ENCODE measurements at regions not wholly inside any gene's neighbourhood (a gene's known extent, or its start where the extent isn't known, plus 50 kb on each side); places are given as distances from the start of the nearest gene placed in this dataset.

GRCh38 chr2:145138626-145139025 is 618.7 kb upstream of the ZEB2 start:
- no peak overlapping the region for H3K4me3 ChIP-seq (ENCODE audit: low read depth, low read length)
- TF ChIP-seq CTCF (IDR thresholded peaks at IDR 0.05; ENCODE audit: insufficient read depth, low read depth, low read length): no peak
- DNase-seq (ENCODE audit: low read depth): no peak

- TF ChIP-seq CTCF (IDR thresholded peaks at IDR 0.05; ENCODE audit: insufficient read depth, low read depth, low read length): no peak
- H3K4me3 ChIP-seq (ENCODE audit: low read depth, low read length): no peak overlapping the region
- DNase-seq (ENCODE audit: low read depth): no peak
Measured at GRCh38 chr2:145137901-145138300, 618.0 kb upstream of the ZEB2 start.

GRCh38 chr2:145137211-145137610 is 617.3 kb upstream of the ZEB2 start:
- H3K4me3 ChIP-seq (ENCODE audit: low read depth, low read length): no peak overlapping the region
- no peak for DNase-seq (ENCODE audit: low read depth)
- TF ChIP-seq CTCF (IDR thresholded peaks at IDR 0.05; ENCODE audit: insufficient read depth, low read depth, low read length): no peak

- no peak for DNase-seq (ENCODE audit: low read depth)
- TF ChIP-seq CTCF (IDR thresholded peaks at IDR 0.05; ENCODE audit: insufficient read depth, low read depth, low read length): no peak
- H3K4me3 ChIP-seq (ENCODE audit: low read depth, low read length): no peak overlapping the region
Measured at GRCh38 chr2:145136702-145137101, 616.8 kb upstream of the ZEB2 start.

GRCh38 chr2:145126146-145126545 is 606.2 kb upstream of the ZEB2 start:
- TF ChIP-seq CTCF (IDR thresholded peaks at IDR 0.05; ENCODE audit: insufficient read depth, low read depth, low read length): no peak
- DNase-seq (ENCODE audit: low read depth): no peak
- no peak overlapping the region for H3K4me3 ChIP-seq (ENCODE audit: low read depth, low read length)

GRCh38 chr2:145124085-145124484 is 604.2 kb upstream of the ZEB2 start:
- no peak overlapping the region for H3K4me3 ChIP-seq (ENCODE audit: low read depth, low read length)
- DNase-seq (ENCODE audit: low read depth): no peak
- no peak for TF ChIP-seq CTCF (IDR thresholded peaks at IDR 0.05; ENCODE audit: insufficient read depth, low read depth, low read length)

GRCh38 chr2:145123606-145124005 is 603.7 kb upstream of the ZEB2 start:
- peak; percentile 85 for DNase-seq (ENCODE audit: low read depth)
- no peak for TF ChIP-seq CTCF (IDR thresholded peaks at IDR 0.05; ENCODE audit: insufficient read depth, low read depth, low read length)
- H3K4me3 ChIP-seq (ENCODE audit: low read depth, low read length): no peak overlapping the region
